OCI-LY1 (cell line): ENCODE measurements at regions not wholly inside any gene's neighbourhood (a gene's known extent, or its start where the extent isn't known, plus 50 kb on each side); places are given as distances from the start of the nearest gene placed in this dataset.
"Not testable (repeated sequence)": the region's sequence is repeated elsewhere in the genome, so short reads cannot be mapped to it uniquely, and the experiment has no call there.

Experiments used
- EZH2 ChIP-seq: fragments of 200-600 bp; sonication (generic), shearing (Covaris generic); IDR thresholded peaks from 2 replicates; pipeline ENCODE4 v1.8.0; 2017; ENCODE audit warnings: borderline replicate concordance, mixed run types, mild to moderate bottlenecking, antibody characterized with exemption, low read length, moderate library complexity, mixed read lengths
- TF ChIP-seq, protein P1 (sequence below): fragments of 200-600 bp; sonication (generic), shearing (Covaris generic); IDR thresholded peaks from 2 replicates; pipeline ENCODE4 v1.5.1; 2017; ENCODE audit warnings: mild to moderate bottlenecking, antibody characterized with exemption, low read length, moderate library complexity, mixed read lengths

DNA sequence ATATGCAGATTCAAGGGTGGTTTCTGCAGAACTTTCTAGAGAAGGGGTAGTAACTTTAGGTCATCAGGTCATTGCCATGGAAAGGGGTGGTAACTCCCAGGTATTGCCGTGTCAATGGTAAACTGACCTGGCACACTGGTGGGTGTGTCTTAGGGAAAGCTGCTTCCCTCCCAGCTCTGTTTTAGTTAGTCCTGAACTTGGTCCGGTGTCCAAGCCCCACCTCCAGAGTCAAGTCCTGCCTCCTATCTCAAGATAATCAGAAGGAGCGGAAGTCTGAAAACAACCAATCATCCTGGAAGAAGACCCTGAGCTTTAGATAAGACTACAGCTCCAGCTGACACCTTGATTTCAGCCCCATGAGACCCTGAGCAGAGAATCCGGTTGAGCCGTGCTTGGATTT is 74.2 kb downstream of the NPIPB5 start:
- TF ChIP-seq, protein P1, sequence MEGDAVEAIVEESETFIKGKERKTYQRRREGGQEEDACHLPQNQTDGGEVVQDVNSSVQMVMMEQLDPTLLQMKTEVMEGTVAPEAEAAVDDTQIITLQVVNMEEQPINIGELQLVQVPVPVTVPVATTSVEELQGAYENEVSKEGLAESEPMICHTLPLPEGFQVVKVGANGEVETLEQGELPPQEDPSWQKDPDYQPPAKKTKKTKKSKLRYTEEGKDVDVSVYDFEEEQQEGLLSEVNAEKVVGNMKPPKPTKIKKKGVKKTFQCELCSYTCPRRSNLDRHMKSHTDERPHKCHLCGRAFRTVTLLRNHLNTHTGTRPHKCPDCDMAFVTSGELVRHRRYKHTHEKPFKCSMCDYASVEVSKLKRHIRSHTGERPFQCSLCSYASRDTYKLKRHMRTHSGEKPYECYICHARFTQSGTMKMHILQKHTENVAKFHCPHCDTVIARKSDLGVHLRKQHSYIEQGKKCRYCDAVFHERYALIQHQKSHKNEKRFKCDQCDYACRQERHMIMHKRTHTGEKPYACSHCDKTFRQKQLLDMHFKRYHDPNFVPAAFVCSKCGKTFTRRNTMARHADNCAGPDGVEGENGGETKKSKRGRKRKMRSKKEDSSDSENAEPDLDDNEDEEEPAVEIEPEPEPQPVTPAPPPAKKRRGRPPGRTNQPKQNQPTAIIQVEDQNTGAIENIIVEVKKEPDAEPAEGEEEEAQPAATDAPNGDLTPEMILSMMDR, result not testable (repeated sequence)
- TF ChIP-seq EZH2, result not testable (repeated sequence)
